Pulmonary artery endothelial cell (primary cell): ENCODE measurements at regions not wholly inside any gene's neighbourhood (a gene's known extent, or its start where the extent isn't known, plus 50 kb on each side); places are given as distances from the start of the nearest gene placed in this dataset.

Experiments used
- DNase-seq: peaks from one replicate; pipeline ENCODE4 v3.0.0-alpha.2; 2011; ENCODE audit warnings: low read depth, low spot score

DNA sequence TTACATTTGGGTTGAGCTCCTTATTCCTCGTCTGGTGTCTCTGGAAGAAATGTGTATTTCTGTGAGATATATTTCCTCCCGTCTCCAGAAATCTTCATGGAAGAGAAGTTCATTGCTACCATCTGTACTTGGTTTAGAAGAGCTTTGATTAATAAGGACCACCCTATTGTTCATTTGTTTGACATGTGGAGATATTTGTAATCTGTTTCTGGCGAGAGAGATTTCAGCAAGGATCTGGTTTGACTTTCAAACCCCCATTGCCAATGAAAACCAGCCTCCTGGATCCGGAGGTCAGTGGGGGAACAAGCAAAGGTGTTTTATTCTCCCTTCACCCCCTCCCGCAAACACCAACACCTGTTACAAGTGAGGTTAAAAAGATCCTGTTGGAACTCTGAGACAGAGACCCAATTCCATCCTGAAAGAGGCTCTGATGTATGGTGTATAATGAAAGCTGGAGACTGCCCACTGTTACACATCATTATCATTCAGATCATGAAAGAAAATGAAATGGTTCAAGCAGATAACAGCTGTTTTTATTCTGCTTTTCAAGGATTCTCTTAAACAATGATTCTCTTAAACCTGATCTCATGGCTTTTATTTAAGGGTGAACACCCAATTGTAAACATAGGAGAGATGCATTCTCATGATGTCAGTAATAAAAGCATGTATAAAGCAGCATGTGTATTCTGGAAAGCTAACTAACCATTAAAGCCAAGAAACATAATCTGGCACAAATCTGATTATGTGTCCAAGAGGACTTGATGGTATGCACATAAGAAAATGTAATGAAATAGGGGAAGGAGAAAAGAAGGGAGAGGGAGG, 393.5 kb upstream of the ADGRL2 start:
- DNase-seq, result no peak

DNA sequence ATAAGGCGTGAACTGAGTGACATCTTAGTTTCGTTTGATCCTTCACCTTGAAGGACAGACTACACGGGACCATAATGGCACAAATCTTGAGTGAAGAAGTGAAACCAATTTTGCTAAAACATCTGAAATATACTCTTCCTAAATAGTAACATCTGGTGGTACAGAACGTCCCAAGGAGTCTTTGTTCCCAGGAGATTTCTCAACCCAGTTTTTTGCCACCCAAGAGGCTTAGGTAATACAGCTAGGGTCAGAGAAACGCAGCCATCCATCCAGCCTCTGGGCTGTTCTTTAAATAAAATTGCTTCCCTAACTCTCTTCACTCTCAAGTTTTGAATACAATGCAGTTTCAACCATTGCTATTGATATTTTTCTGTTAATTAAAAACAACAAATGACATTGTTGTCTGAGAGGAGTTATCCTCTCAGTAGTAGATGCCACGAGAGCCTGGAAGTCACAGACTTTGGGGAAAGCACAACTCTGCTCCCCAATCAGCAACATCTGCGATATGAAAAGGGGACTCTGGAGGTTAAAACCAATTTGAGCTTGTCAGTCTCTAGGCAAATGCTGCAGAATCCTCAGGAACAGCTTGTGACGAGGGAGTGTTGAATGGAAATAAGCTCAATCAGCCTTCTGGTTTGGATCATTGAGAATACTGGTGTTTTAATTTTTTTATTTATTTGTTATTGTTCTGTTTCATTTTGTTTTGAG, 394.3 kb upstream of the ADGRL2 start:
- DNase-seq, result no peak

DNA sequence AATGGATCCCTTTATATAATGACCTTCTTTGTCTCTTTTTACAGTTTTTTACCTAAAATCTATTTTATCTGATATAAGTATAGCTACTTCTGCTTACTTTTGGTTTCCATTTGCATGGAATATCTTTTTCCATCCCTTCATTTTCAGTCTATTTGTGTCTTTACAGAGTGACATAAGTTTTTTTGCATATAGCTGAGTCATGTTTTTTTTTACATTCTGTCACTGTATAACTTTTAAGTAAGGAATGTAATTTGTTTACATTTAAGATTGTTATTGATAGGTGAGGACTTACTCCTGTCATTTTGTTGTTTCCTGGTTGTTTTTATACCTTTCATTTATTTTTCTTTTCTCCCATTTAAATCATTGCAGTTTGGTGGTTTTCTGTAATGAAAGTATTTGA, 402.7 kb upstream of the ADGRL2 start:
- DNase-seq, result no peak

DNA sequence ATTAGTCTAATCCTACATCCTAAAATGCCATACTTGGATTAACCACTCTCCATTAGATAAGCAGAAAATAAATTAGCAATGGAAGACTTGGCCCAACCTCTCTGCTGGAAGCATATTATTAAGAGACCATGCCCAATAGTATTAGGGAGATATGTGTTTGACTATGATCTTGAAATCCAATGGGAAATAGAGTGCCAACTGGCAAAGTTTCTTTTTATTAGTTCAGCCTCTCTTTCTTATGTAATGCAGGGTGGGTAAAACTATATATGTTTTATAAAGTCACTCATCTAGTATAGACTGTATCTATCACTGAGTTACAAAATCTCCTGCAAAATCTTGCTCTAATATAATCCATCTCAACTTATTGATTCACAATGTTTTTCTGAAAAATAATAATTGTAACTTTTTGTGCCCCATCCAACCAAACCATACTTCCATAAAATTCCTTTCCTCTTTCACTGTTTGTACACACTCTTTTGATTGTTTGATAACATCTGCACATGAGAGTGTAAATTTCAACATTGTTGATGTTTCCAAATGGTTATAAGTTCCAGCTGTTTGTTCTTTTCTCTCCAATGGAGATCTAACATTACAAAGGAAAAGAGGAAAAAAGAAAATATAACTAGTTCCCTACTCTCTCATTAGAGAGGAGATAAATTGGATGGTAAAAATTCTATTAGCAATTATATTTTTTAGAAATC, 408.1 kb upstream of the ADGRL2 start:
- no peak for DNase-seq

DNA sequence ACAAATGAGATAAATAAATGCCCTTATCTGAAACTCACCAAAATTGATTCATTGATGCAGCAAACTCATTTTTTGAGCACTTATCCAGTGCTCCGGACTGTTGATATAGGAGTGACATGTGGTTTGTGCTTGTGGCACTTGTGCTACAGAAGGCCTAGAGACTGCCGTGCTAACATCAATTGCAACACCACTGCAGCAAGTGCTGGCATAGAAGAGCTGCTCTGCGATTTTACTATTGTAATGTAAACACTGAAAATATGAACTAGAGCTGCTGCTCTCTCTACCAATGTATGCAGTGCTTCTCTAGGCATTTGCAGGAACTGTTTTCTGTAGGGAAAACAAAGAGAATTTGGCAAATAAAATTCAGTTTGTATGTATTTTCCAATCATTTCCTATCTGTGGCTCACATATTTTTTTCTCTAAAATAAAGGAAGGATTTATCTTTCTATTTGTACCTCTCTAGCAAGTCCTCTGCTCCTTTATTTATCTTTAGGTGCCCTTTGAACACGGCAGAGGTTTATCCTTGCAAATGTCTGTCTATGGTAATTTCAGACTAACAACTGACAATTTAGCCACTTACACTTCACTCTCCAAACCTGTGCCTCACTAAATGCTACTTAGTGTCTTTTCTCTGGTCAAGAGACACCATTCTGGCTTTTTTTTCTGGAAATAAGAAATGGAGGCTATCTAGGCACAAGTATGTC, 409.5 kb upstream of the ADGRL2 start:
- no peak for DNase-seq

DNA sequence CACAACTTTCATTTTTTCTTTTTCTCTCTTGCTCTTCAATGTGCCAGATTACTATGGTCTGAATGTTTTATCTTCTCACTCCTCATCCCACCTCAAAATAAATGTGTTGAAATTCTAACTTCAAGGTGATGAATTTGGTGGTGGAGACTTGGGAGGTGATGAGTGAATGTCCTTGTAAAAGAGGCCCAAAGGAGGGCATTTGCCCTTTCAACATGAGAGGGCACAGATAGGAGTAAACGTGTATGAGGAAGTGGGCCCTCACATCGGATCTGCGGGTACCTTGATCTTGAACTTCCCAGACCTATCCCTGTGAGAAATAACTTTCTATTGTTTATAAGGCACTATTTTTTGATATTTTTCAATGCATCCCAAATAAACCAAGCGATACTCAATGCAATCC, 412.3 kb upstream of the ADGRL2 start:
- DNase-seq, result no peak

DNA sequence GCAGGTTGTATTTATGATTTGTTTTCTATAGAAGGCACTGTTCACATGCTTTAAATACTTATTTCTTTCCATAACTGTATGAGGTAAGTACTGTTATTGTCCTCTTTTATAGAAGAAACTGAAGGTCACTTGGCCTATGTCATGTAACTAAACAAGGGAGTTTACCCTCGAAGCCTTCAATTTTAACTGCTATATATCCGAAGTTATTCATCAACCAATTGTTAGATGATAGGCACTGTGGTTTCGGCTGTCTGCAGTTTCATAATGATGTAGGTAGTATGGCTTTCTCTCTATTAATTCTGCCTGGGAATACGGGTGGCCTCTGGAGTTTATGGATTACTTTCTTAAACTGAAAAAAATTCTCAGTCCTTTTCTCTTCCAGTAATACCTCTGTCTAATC, 413.3 kb upstream of the ADGRL2 start:
- DNase-seq, result no peak

DNA sequence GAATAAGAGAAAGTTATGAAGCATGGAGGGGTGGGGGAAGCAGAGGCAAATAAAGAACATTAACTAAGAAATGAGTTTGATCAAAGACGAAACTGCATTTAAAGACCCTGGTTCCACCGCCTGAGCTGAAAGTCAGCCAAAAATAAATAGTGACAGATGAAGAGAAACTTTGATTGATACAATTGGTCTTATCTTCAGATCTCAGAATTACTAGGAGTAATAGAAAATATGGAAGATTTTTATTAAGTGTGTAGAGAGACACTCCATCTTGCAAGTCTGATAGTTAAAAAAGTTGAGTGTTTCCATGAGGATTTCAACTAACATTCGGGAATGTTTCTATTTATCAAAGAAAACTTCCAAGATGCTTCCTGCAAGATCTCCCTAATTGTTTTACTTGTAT, 418.2 kb upstream of the ADGRL2 start:
- DNase-seq, result no peak

DNA sequence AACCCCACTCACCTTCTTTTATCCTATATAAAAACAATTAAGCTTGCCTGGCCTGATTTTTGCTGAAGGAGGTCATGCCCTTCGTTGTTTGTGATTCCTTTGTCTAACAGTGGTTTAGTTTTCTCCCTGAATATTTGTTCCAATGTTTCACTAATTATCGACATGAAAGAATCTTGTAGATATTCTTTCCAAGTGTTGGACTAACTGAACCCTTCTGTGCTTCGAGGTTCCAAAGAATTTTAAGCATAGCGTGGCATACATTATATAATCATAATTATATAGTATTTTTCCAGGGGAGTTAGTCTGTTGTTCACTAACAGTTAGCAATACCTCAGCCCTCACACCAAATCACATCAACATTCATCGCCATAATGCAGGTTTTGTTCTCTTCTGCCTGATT, 418.9 kb upstream of the ADGRL2 start:
- DNase-seq, result no peak

DNA sequence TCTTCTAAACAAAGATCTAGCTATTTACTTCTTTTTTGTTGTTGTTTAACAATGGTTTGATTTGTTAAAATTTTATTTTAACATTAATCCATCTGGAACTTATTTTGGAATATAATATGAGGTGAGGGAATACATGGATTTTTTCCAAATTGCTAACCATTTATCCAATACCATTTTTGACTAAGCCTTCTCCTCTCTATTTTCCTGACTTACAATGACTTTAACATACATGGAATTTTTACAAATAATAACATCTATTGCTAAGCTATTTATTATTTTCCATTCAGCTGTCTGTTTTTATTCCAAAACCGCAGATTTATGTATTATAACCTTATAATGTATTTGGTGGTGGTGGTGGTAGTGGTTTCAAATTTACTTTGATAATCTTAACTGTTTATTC, 420.3 kb upstream of the ADGRL2 start:
- DNase-seq, result no peak

DNA sequence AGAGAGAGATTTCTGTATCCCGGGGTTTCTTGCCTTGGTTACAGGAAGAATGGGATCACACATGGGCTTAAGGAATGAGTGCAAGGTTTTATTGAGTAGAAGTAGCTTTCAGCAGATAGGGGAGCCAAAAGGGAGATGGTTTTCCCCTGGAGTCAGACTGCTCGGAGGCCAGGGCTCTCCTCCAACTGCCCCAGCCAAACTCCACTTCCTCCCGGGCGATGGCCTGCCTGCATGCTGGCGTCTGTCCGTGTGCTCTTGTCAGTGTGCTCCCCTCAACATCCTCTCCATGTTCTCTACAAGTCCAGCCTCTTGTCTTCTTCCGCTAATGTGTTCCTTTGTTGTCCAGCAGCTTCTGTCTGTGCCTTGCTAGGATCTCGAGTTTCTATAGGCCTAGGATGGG, 421.3 kb upstream of the ADGRL2 start:
- DNase-seq, result no peak

DNA sequence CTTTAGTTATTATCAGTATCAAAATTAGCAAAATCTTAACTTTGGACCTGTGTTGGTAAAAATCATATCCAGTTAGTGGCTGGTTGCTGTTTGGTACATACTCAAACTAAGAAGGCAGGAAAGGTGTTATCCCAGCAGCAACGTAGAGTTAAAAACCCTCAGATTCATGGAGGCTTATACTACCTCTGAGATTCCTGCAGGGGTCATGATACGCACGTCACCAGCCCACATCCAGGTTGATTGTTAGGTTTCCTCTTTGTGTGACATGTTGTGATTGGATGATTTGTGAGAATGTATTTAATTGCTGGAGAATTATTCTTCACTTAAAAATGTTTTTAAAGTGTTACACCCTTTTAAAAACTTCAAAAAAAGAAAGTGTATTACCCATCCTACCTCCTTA, 423.3 kb upstream of the ADGRL2 start:
- no peak for DNase-seq

DNA sequence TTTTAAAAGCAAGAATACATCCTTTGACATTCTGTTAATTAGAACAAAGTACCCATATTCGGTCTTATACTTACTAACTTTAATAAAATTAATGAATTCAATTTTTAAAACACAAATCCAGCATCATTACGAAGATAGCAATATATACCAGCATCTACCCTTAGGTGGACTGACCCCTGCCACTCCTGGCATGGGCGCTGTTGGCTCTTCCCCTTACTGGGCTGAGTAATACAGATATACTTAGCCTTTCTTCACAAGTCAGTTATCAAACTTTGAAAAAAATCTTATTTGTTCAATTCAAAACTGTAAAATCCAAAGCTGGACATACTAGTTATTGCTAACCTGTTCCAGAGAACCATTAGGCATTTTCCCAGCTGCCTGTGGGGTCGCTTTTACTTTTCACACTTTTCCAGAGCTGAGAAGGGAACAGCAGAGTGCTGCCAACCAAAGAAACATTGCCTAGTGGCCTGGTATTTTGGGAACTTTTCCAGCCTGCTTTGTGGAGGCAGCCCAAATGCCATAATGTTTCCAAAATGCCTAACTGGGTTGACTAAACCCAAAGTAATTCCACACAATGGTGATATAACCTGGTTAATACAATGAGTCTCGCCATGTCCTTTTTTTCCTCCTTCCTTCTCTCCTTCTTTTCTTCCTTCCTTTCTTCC, 424.7 kb upstream of the ADGRL2 start:
- no peak for DNase-seq

DNA sequence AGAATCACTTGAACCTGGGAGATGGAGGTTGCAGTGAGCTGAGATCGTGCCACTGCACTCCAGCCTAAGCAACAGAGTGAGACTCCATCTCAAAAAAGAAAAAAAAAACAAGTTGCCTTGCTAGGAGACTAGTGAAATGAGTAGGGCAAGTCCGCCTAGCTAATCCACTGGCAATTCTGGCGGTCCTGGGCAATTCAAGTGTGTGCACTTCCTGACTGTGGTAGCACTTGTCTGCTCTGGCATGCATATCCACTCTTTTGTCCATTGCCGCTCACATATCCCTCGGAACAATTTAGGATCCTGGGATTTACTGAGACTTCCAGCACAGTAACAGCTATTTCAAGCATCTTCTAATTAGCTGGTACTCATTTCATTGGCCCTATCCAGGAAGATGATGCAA, 426.3 kb upstream of the ADGRL2 start:
- DNase-seq, result no peak

DNA sequence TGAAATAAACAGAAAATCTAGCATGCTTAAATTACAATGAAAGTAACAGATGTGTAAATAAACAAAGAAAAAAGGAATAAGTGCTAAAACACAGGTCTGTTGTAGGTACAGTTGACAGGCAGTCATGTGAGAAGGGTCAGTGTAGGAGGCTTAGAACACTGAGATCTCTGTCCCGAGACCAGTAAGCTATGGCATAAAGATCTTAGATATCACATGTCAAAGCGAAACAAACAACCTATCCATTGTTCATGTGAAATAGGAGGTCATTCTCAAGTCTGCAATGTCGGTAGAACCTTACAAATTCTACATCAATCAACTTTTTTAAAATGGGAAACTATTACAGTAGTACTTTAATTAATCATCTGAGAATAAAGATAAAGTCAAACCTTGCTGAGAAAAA, 428.9 kb upstream of the ADGRL2 start:
- no peak for DNase-seq

DNA sequence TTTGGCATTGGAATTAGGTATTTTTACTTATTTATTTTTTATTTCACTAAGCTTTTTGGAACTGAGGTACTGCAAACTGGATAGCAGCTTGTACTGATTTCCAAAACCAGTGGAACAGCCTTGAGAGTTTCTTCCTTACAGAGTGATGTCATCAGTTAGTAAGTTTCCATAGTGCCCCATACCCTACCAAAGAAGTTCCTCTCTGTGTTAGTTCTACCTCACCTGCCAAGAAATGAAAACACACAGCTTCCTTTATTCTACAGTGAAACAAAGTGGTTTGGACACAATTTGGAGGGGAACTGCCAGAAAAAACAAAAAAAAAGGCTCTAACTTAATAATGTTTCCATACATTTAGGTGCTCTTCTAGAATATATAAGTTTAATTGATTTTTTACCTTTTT, 430.9 kb upstream of the ADGRL2 start:
- no peak for DNase-seq

DNA sequence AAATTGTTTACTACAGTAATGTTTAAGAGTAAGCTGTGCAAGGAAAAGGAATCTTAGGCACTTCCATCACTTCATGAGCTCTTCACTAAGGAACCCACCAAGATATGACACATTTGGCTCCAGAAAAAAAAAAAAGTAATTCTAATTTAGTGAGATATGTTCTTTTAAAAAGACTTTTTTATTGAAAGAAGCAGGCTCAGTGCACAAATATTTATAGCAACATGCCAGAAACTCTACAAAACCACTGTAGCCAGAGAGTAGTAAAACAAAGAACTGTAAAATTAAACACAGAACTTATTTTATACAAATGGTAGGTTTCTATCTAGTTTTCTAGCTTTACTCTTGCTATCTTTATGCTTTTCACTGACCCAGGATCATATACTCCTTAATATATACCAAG, 434.6 kb upstream of the ADGRL2 start:
- no peak for DNase-seq

DNA sequence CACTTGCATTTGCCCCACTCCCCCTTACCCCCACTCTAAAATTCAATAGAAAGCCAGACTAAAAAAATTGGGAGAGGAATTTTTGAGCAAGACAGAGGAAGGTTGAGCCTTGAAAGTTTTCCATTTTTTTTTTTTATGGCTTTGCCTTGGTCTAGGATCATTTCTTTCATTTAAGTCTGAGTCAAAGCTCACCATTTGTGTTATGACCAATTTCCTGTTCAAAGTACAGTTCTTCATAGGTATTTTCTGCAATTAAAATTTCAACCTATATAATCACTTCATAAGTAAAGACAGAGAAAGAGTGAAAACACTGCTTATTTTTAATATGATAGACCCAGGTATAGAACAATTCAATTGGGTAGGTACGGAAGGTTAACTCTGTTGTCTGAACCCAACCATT, 436.6 kb upstream of the ADGRL2 start:
- no peak for DNase-seq

DNA sequence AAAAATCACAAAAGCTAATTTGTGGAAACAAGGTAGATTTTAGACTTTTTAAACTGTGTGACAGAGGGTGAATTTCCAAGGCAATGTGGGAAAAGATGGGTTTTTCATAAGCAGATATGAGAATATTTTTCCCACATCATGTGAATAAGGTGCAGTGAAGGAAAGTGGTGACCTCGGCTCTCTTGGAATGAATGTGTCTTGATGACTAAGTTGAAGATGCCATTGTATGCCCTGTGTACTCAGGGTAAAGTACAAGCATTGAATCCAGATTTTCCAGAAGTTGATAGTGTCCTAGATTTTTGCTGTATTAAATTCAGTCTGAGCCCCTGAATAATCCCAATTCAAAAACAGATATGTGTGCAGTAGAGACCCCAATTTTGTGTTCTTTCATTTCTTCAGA, 442.6 kb upstream of the ADGRL2 start:
- DNase-seq, result no peak

DNA sequence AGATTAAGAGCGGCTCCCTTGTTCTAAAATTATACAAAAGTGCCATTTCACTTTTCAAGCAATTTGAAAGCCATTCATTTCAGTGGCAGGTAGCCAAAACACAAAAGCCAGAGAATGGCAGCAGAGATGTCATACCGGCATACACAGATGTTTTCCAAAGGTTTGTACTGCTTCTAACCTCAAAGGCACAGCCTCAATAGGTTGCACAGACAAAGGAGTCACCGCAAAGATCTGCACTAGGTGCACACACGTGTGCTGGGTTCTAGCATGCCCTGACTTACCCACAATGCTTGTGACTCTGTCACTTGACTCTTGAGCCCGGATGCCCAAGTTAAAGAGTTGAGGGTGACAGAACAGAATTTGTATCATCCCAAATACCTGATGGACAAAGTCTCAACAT, 448.9 kb upstream of the ADGRL2 start:
- DNase-seq, result no peak

DNA sequence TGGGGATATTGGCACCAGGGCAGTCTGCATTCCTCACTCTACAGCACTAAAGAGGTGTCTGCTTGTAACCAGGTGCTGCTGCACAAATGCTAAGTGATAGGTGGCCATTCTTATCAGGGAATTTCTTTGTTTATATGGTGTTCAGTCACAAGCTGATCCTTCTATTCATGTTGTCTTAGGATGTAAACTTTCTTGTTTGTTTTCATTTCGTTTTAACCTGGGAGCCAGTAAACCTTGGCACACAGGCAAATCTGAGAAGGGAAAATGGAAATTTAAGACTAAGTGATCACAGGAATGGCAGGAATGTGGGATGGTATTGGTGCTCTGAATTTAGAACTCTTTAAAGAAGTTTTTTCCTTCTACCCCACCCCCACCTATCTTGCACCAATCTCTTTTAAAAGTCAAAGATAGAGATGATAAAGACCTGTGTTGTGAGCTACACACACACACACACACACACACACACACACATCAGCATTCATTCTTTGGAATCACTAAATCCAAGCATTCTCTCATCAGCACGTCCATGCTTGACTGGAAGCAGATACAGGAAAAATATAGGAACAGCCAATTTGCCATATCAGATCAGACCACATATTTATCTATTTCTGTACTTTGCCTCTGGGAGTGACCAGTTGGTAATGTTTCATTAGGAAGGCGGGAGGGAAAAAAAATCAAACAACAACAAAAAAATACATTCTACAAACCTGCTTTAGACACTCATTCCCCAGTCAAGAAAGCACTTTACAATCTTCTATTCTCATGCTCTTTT, 451.4 kb upstream of the ADGRL2 start:
- no peak for DNase-seq
